Testis (tissue), 2 donors: ENCODE measurements at regions not wholly inside any gene's neighbourhood (a gene's known extent, or its start where the extent isn't known, plus 50 kb on each side); places are given as distances from the start of the nearest gene placed in this dataset.

Experiments
- DNase-seq: peaks from one replicate; pipeline ENCODE4 v3.0.0-alpha.2; 2019
- H3K27ac ChIP-seq, 2 donors: fragments of 200-600 bp; sonication (generic); one replicate each; pipeline ENCODE4 v1.5.1; 2019
- H3K27me3 ChIP-seq: fragments of 200-600 bp; sonication (generic); one replicate; pipeline ENCODE4 v1.5.1; 2019
- H3K36me3 ChIP-seq: fragments of 200-600 bp; sonication (generic); one replicate; pipeline ENCODE4 v1.5.1; 2017; ENCODE audit warnings: low read depth; ENCODE audit errors: missing control alignments
- H3K4me1 ChIP-seq: fragments of 200-600 bp; sonication (generic); one replicate; pipeline ENCODE4 v1.5.1; 2019
- H3K4me3 ChIP-seq, 2 donors: fragments of 200-600 bp; sonication (generic); one replicate each; pipeline ENCODE4 v1.5.1; 2017 to 2019
- H3K9me3 ChIP-seq: fragments of 200-600 bp; sonication (generic); one replicate; pipeline ENCODE4 v1.5.1; 2017
- CTCF ChIP-seq, 3 experiments: fragments of 450-650 bp in 2 of 3; fragments of 200-600 bp in 1 of 3; sonication (generic) in 1 of 3; IDR thresholded peaks; one replicate each; pipeline ENCODE4 v1.5.1; 2016 to 2019; ENCODE audit warnings: antibody characterized with exemption in 3 of 3, mild to moderate bottlenecking in 2 of 3, moderate library complexity in 1 of 3
- POLR2A ChIP-seq: fragments of 450-650 bp; IDR thresholded peaks from one replicate; pipeline ENCODE4 v1.6.1; 2017; ENCODE audit warnings: antibody characterized with exemption, mild to moderate bottlenecking, moderate library complexity
- WGBS, 2 donors: methylation state at CpG; one replicate each; pipeline ENCODE4 v1.1.5; 2018; 5-methylcytosine and 5-hydroxymethylcytosine counted together
- intact Hi-C: fragments of 100-400 bp; cut with DNase I; formaldehyde crosslinking; loops from one replicate; pipeline ENCODE4 v1.15.1; 2023; ENCODE audit warnings: low total_unique reads

GRCh38 chr5:54610197-54610944 is 92.8 kb downstream of the SNX18 start:
- no peak for DNase-seq
- 64 to 66% methylated on average over 6 of the region's 6 CpGs for WGBS, 2 donors
- TF ChIP-seq CTCF (IDR thresholded peaks at IDR 0.05) (no peak), POLR2A (no peak)

GRCh38 chr5:54608423-54609085 is 91.0 kb downstream of the SNX18 start:
- WGBS, 2 donors: 88 to 90% methylated on average over 3 of the region's 3 CpGs
- Histone ChIP-seq H3K4me1 (peaks cover 4% of the 10 kb centered on the region), H3K9me3 (no peaks in the 10 kb centered on the region), H3K4me3 (no peak overlapping the region), H3K27me3 (no peaks in the 10 kb centered on the region), H3K27ac (no peak overlapping the region), H3K36me3 (no peaks in the 10 kb centered on the region)
- DNase-seq: no peak
- intact Hi-C loops: no loop called here
- TF ChIP-seq CTCF (IDR thresholded peaks at IDR 0.05) (no peak), POLR2A (no peak)

More at GRCh38 chr5:54610197-54610944, 92.8 kb downstream of the SNX18 start:
- H3K4me1 ChIP-seq: peaks cover 4% of the 10 kb centered on the region
- H3K27me3 ChIP-seq: no peaks in the 10 kb centered on the region
- intact Hi-C loops: no loop called here
- H3K36me3 ChIP-seq: no peaks in the 10 kb centered on the region
- H3K9me3 ChIP-seq: no peaks in the 10 kb centered on the region
- H3K4me3 ChIP-seq: no peak overlapping the region
- no peak overlapping the region for H3K27ac ChIP-seq

DNA sequence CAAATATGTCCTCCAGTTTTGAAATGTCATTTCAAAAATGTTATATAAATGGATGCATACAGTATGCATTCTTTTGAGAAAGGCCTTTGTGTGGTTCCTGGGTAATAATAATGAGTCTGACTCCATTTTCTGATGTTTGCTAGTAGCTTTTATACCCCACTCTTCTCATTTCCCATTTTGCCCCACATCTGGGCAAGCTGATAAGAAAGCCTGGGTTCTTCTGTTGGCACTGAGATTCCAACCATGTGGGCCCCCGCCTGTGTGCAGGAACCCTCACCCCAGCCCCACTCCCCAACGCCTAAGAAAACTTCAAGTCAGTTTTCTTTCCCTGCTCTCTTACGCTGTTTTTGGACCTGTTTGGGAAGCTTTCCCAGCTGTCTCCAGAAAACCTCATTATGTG is 89.4 kb downstream of the SNX18 start:
- intact Hi-C loops: no loop called here
- Histone ChIP-seq H3K4me1 (no peaks in the 10 kb centered on the region), H3K9me3 (no peaks in the 10 kb centered on the region), H3K36me3 (no peaks in the 10 kb centered on the region), H3K27ac (no peak overlapping the region), H3K27me3 (no peaks in the 10 kb centered on the region), H3K4me3 (no peak overlapping the region)
- WGBS, 2 donors: 86 to 93% methylated on average over 3 of the region's 3 CpGs
- TF ChIP-seq CTCF (IDR thresholded peaks at IDR 0.05): no peak
- TF ChIP-seq POLR2A: no peak
- DNase-seq: no peak

GRCh38 chr5:54603372-54603771 is 85.8 kb downstream of the SNX18 start:
- Histone ChIP-seq H3K4me3 (no peak overlapping the region), H3K27ac (no peak overlapping the region), H3K9me3 (no peaks in the 10 kb centered on the region), H3K36me3 (no peaks in the 10 kb centered on the region), H3K4me1 (no peaks in the 10 kb centered on the region), H3K27me3 (no peaks in the 10 kb centered on the region)
- intact Hi-C loops: no loop called here
- no peak for DNase-seq
- WGBS, 2 donors: 35 to 46% methylated on average over 1 of the region's 1 CpG
- TF ChIP-seq POLR2A (no peak), CTCF (IDR thresholded peaks at IDR 0.05) (no peak)

GRCh38 chr5:54602475-54602874 is 84.9 kb downstream of the SNX18 start:
- H3K4me1 ChIP-seq: no peaks in the 10 kb centered on the region
- TF ChIP-seq POLR2A: no peak
- no peak for TF ChIP-seq CTCF (IDR thresholded peaks at IDR 0.05)
- intact Hi-C loops: no loop called here
- DNase-seq: no peak
- no peaks in the 10 kb centered on the region for H3K9me3 ChIP-seq
- H3K27ac ChIP-seq: no peak overlapping the region
- no peaks in the 10 kb centered on the region for H3K36me3 ChIP-seq
- H3K27me3 ChIP-seq: no peaks in the 10 kb centered on the region
- 91 to 95% methylated on average over 7 of the region's 7 CpGs for WGBS, 2 donors
- H3K4me3 ChIP-seq: no peak overlapping the region
